T-cell (primary cell): ENCODE measurements at regions not wholly inside any gene's neighbourhood (a gene's known extent, or its start where the extent isn't known, plus 50 kb on each side); places are given as distances from the start of the nearest gene placed in this dataset.

ENCODE experiments used
- ATAC-seq, 4 experiments: fragments of 200-7000 bp in 3 of 4; fragments of 150-1000 bp in 1 of 4; cut with Tn5 transposase; replicated peaks in 1 of 4; 1 replicate in 3 of 4; 2 replicates in 1 of 4; pipeline ENCODE4 v1.10.0; 2021; ENCODE audit warnings: moderate library complexity in 3 of 4, mild to moderate bottlenecking in 2 of 4, moderate number of reproducible peaks in 1 of 4
- CTCF ChIA-PET, 2 donors: fragments of 300-600 bp; sonication (Branson Sonifier 250); formaldehyde crosslinking; loops; one replicate each; lab custom pipeline; 2022; ENCODE audit warnings: antibody characterized with exemption in 2 of 2; lab: Charles Lee
- POLR2A ChIA-PET, 2 donors: fragments of 300-600 bp; sonication (Branson Sonifier 250); formaldehyde crosslinking; loops; one replicate each; lab custom pipeline; 2022; ENCODE audit warnings: antibody characterized with exemption in 2 of 2; lab: Charles Lee
- DNase-seq, 35 experiments: peaks; one replicate each; pipeline versions ENCODE4 v3.0.0 to v3.0.0-alpha.2; 2013 to 2023
- H3K27ac ChIP-seq: one replicate; pipeline ENCODE4 v1.5.1; 2013; ENCODE audit warnings: low read length
- H3K27me3 ChIP-seq, 2 experiments: replicated peaks in 1 of 2; 1 replicate in 1 of 2; 2 replicates in 1 of 2; pipeline versions ENCODE4 v1.6.1 to v1.7.0; 2013; ENCODE audit warnings: low read length in 1 of 2, mixed read lengths in 1 of 2; ENCODE audit not compliant: control insufficient read depth in 2 of 2, insufficient read depth in 2 of 2; ENCODE audit errors: extremely low read depth in 1 of 2
- H3K36me3 ChIP-seq, 2 donors: 1 replicate in 1 of 2; 2 replicates in 1 of 2; pipeline versions ENCODE4 v1.6.1 to v1.7.0; 2013; ENCODE audit warnings: low read length in 1 of 2; ENCODE audit not compliant: control insufficient read depth in 2 of 2, insufficient read depth in 1 of 2; ENCODE audit errors: extremely low read depth in 1 of 2
- H3K4me1 ChIP-seq, 2 experiments: 1 replicate in 1 of 2; 2 replicates in 1 of 2; pipeline versions ENCODE4 v1.6.1 to v1.7.0; 2013; ENCODE audit warnings: low read length in 2 of 2, mixed read lengths in 1 of 2; ENCODE audit not compliant: insufficient read depth in 2 of 2, control insufficient read depth in 1 of 2; ENCODE audit errors: extremely low read depth in 1 of 2
- H3K4me3 ChIP-seq, 2 donors: 1 replicate in 1 of 2; 2 replicates in 1 of 2; pipeline versions ENCODE4 v1.5.1 to v1.7.0; 2013; ENCODE audit warnings: mild to moderate bottlenecking in 2 of 2, low read length in 1 of 2, moderate library complexity in 1 of 2; ENCODE audit not compliant: control insufficient read depth in 1 of 2; ENCODE audit errors: extremely low read depth in 1 of 2
- H3K9me3 ChIP-seq: 2 replicates; pipeline ENCODE4 v1.7.0; 2013
- H3K27ac Mint-ChIP-seq, 2 donors: one replicate each; pipeline ENCODE4 v1.8.0; 2020 to 2021; ENCODE audit warnings: mild to moderate bottlenecking in 2 of 2, mixed read lengths in 2 of 2
- H3K27me3 Mint-ChIP-seq, 2 donors: one replicate each; pipeline ENCODE4 v1.8.0; 2021 to 2022; ENCODE audit warnings: mixed read lengths in 2 of 2
- H3K36me3 Mint-ChIP-seq: one replicate; pipeline ENCODE4 v1.8.0; 2021; ENCODE audit warnings: mixed read lengths
- H3K4me1 Mint-ChIP-seq, 3 donors: one replicate each; pipeline ENCODE4 v1.8.0; 2020 to 2022; ENCODE audit warnings: mixed read lengths in 3 of 3, mild to moderate bottlenecking in 1 of 3
- H3K4me3 Mint-ChIP-seq, 3 donors: one replicate each; pipeline ENCODE4 v1.8.0; 2020 to 2022; ENCODE audit warnings: mild to moderate bottlenecking in 3 of 3, mixed read lengths in 3 of 3, moderate library complexity in 3 of 3
- H3K9me3 Mint-ChIP-seq, 3 donors: one replicate each; pipeline ENCODE4 v1.8.0; 2020 to 2022; ENCODE audit warnings: mixed read lengths in 3 of 3
- WGBS: methylation state at CpG from one replicate; pipeline ENCODE4 v1.1.5; 2013; ENCODE audit warnings: missing lambda C conversion rate; ENCODE audit not compliant: insufficient coverage; 5-methylcytosine and 5-hydroxymethylcytosine counted together

DNA sequence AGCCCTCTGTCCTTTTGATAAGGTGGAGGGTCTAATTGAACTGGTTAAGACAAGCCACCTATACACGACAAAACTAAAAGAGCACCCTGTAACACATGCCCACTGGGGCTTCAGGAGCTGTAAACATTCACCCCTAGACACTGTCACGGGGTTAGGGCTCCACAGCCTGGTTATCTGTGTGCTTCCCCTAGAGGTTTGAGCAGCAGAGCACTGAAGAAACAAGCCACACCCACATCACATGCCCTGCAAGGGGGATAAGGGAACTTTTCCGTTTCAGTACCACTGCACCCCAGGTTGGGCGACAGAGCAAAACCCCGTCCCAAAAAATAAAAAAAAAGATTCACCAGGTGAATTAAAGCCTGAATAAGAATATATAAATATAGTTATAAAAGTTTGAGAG, 913.7 kb upstream of the ACVR2A start:
- no peak overlapping the region for H3K4me3 Mint-ChIP-seq
- ChIA-PET CTCF (no interaction called here), POLR2A (no interaction called here)
- H3K4me1 Mint-ChIP-seq, result no peaks in the 10 kb centered on the region
- peaks cover 0 to 6% of the 10 kb centered on the region in 2 donors for H3K27me3 Mint-ChIP-seq
- WGBS, result 80% methylated on average over 1 of the region's 5 CpGs
- Histone ChIP-seq H3K27ac (no peak overlapping the region), H3K36me3 (no peaks in the 10 kb centered on the region), H3K27me3 (no peaks in the 10 kb centered on the region), H3K9me3 (no peaks in the 10 kb centered on the region), H3K4me3 (no peak overlapping the region), H3K4me1 (no peaks in the 10 kb centered on the region)
- no peak overlapping the region for H3K27ac Mint-ChIP-seq
- ATAC-seq (no peak), DNase-seq (no peak)
- H3K9me3 Mint-ChIP-seq, result peaks cover 7 to 19% (median 16%) of the 10 kb centered on the region in 3 donors
- H3K36me3 Mint-ChIP-seq, result no peaks in the 10 kb centered on the region

DNA sequence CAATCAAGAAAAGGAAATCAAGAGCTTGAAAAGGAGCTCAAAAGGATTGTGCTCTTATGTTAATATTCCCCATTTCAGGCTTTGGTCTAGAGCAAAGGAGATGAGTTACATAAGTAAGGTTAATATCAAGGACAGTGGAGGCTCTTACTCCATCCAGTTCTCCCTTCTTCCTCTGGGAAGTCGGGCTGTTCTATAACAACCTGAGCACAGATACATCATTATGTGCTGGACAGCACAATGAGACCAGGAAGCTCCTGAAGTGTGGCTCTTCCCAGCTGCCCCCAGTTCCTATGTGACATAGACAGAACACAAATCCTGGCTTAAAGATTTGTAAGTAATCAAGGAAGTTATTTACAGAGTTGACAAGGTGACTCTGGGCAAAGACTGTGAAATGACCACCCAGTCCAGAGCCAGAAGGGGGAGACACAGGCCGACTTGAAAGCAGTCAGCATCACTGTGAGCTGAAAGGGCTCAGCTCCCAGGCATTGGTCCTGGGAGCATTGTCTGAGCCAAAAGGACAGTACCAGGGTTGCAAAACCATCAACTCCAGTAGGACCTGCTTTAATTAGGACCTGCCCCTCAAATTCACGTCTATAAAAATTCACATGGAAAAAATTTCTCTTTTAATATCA, 917.6 kb upstream of the ACVR2A start:
- no peak for ATAC-seq
- H3K27ac Mint-ChIP-seq, result no peak overlapping the region
- peak in 1 of 35 experiments; percentile 1 for DNase-seq
- no peaks in the 10 kb centered on the region for H3K27me3 ChIP-seq
- no peaks in the 10 kb centered on the region for H3K9me3 ChIP-seq
- ChIA-PET CTCF (no interaction called here), POLR2A (no interaction called here)
- no peaks in the 10 kb centered on the region for H3K36me3 ChIP-seq
- no peak overlapping the region for H3K27ac ChIP-seq
- no peak overlapping the region for H3K4me3 Mint-ChIP-seq
- H3K36me3 Mint-ChIP-seq, result no peaks in the 10 kb centered on the region
- no peak overlapping the region for H3K4me3 ChIP-seq
- no peaks in the 10 kb centered on the region for H3K9me3 Mint-ChIP-seq
- 13% methylated on average over 1 of the region's 3 CpGs for WGBS
- H3K4me1 Mint-ChIP-seq, result no peaks in the 10 kb centered on the region
- H3K27me3 Mint-ChIP-seq, result peaks cover 0 to 4% of the 10 kb centered on the region in 2 donors
- H3K4me1 ChIP-seq, result no peaks in the 10 kb centered on the region

DNA sequence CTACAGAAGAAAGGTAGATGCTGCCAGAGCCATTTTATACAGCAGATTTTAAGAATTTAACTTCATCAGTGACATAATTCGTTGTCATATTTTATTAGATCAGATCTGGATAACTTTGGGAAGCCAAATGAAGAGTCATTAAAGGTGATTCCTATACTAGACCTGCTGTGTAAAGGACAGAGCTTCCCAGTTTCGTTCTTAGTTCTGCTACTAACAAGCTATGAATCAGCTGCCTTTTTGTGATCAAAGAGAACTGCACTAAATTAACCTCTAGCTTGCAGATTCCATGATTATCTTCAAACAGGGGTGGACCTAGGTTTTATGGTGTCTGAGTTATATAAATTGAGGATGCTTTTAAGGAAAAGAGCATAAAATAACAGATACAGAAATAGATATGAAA, 926.5 kb upstream of the ACVR2A start:
- H3K36me3 ChIP-seq, result no peaks in the 10 kb centered on the region
- ChIA-PET CTCF (no interaction called here), POLR2A (no interaction called here)
- H3K27ac ChIP-seq, result no peak overlapping the region
- DNase-seq (no peak), ATAC-seq (no peak)
- H3K27me3 Mint-ChIP-seq, result no peaks in the 10 kb centered on the region
- peaks cover 0 to 2% of the 10 kb centered on the region in 2 experiments for H3K27me3 ChIP-seq
- no peak overlapping the region for H3K27ac Mint-ChIP-seq
- no peaks in the 10 kb centered on the region for H3K36me3 Mint-ChIP-seq
- no peaks in the 10 kb centered on the region for H3K9me3 Mint-ChIP-seq
- H3K4me1 Mint-ChIP-seq, result no peaks in the 10 kb centered on the region
- H3K4me3 Mint-ChIP-seq, result no peak overlapping the region
- no CpG with 5 or more reads among the region's 2 CpGs for WGBS
- H3K9me3 ChIP-seq, result no peaks in the 10 kb centered on the region
- H3K4me1 ChIP-seq, result no peaks in the 10 kb centered on the region
- H3K4me3 ChIP-seq, result no peak overlapping the region

DNA sequence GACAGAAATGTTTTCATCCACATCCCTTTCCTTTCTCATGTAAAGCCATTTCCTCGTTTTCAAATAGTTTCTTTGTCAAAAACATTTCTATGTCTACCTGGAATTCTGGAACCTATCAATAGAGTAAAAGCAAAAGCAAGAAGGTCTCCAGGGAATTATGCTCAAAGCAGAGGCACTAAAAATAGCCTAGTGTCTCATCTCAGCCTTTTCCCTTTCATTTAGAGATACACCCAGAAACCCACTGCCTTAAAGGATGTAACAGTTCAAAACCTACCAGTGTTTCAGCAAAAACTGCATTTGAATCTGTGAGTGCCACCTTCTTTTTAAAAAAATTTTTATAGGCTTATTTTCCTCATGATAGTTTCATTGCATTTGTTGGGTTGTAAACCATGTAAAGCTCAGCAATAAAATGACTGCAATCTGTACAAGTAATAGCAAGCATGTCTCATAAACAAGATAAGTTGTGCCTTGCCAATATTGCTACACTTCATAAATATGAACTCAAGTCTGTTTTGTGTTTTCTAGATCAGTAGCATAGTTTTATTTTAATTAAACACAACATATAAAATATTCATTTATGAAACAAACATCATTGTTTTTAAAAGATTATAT, 927.3 kb upstream of the ACVR2A start:
- H3K9me3 ChIP-seq, result no peaks in the 10 kb centered on the region
- no peak for ATAC-seq
- H3K36me3 ChIP-seq, result no peaks in the 10 kb centered on the region
- H3K27ac Mint-ChIP-seq, result no peak overlapping the region
- CTCF ChIA-PET, result no interaction called here
- no peaks in the 10 kb centered on the region for H3K4me1 Mint-ChIP-seq
- POLR2A ChIA-PET, result no interaction called here
- H3K27me3 ChIP-seq, result peaks cover 0 to 2% of the 10 kb centered on the region in 2 experiments
- DNase-seq, result no peak
- no peaks in the 10 kb centered on the region for H3K9me3 Mint-ChIP-seq
- H3K4me3 Mint-ChIP-seq, result no peak overlapping the region
- no peak overlapping the region for H3K4me3 ChIP-seq
- H3K36me3 Mint-ChIP-seq, result no peaks in the 10 kb centered on the region
- H3K27ac ChIP-seq, result no peak overlapping the region
- no peaks in the 10 kb centered on the region for H3K27me3 Mint-ChIP-seq
- no peaks in the 10 kb centered on the region for H3K4me1 ChIP-seq
- WGBS, result 50% methylated on average over 1 of the region's 1 CpG

DNA sequence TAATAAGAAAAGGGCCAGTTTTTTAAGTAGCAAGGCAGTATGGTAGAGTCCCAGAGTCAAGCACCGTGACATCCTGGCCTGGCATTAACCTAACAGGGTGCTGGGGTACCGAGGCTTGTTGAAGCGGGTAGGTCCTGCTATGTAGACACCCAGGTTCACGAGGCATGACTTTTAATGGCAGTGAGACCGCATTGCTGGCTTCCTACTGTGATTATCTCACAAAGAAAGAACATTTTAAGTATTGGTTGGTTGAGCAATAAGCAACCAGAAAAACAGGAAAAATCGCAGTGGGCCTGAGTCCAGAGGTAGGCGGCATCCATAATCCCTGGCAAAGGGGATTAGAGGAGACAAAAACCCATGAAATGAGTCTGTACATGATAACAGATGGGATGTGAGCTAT, 927.9 kb upstream of the ACVR2A start:
- Histone ChIP-seq H3K9me3 (no peaks in the 10 kb centered on the region), H3K27ac (no peak overlapping the region), H3K36me3 (no peaks in the 10 kb centered on the region), H3K4me1 (no peaks in the 10 kb centered on the region), H3K27me3 (peaks cover 0 to 2% of the 10 kb centered on the region in 2 experiments), H3K4me3 (no peak overlapping the region)
- Mint-ChIP-seq H3K27me3 (no peaks in the 10 kb centered on the region), H3K27ac (no peak overlapping the region), H3K36me3 (no peaks in the 10 kb centered on the region), H3K4me1 (no peaks in the 10 kb centered on the region), H3K9me3 (no peaks in the 10 kb centered on the region), H3K4me3 (no peak overlapping the region)
- ATAC-seq (no peak), DNase-seq (no peak)
- WGBS, result 69% methylated on average over 4 of the region's 7 CpGs
- CTCF ChIA-PET, result no interaction called here
- POLR2A ChIA-PET, result no interaction called here

DNA sequence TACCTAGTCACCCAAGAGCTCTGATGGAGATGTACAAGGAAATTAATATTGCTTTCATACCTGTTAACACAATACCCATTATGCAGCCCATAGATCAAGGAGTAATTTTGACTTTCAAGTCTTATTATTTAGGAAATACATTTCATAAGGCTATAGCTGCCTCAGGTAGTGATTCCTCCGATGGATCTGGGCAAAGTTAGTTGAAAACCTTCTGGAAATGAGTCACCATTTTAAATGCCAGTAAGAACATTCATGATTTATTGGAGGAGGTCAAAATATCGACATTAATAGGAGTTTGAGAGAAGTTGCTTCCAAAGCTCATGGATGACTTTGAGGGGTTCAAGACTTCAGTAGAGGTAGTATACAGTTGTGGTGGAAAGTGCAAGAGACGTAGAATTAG, 931.4 kb upstream of the ACVR2A start:
- Mint-ChIP-seq H3K4me3 (no peak overlapping the region), H3K4me1 (no peaks in the 10 kb centered on the region), H3K36me3 (no peaks in the 10 kb centered on the region), H3K9me3 (peaks cover 0 to 5% (median 0%) of the 10 kb centered on the region in 3 donors), H3K27me3 (no peaks in the 10 kb centered on the region), H3K27ac (no peak overlapping the region)
- CTCF ChIA-PET, result no interaction called here
- POLR2A ChIA-PET, result no interaction called here
- DNase-seq, result no peak
- no peaks in the 10 kb centered on the region for H3K36me3 ChIP-seq
- no peaks in the 10 kb centered on the region for H3K9me3 ChIP-seq
- ATAC-seq, result no peak
- WGBS, result 79% methylated on average over 2 of the region's 3 CpGs
- H3K27me3 ChIP-seq, result peaks cover 0 to 2% of the 10 kb centered on the region in 2 experiments
- no peak overlapping the region for H3K27ac ChIP-seq
- no peak overlapping the region for H3K4me3 ChIP-seq
- H3K4me1 ChIP-seq, result no peaks in the 10 kb centered on the region
